ENCODE measurements at regions not wholly inside any gene's neighbourhood (a gene's known extent, or its start where the extent isn't known, plus 50 kb on each side); places are given as distances from the start of the nearest gene placed in this dataset.
"Not testable (repeated sequence)": the region's sequence is repeated elsewhere in the genome, so short reads cannot be mapped to it uniquely, and the experiment has no call there.

- TF ChIP-seq CTCF, POLR2A (IDR thresholded peaks at IDR 0.05): not testable (repeated sequence)
Observed at GRCh38 chr10:81207359-81207758, 667.6 kb upstream of the NRG3 start.

All from lower leg skin (tissue), 3 donors.